Upper lobe of right lung (tissue), 1 donor: ENCODE measurements at regions not wholly inside any gene's neighbourhood (a gene's known extent, or its start where the extent isn't known, plus 50 kb on each side); places are given as distances from the start of the nearest gene placed in this dataset.

Experiments used
- ATAC-seq: fragments of 200-7000 bp; cut with Tn5 transposase; one replicate; pipeline ENCODE4 v1.9.1; 2020; ENCODE audit warnings: mild to moderate bottlenecking, moderate library complexity
- DNase-seq: peaks from one replicate; pipeline ENCODE4 v3.0.0-alpha.2; 2020
- H3K27ac ChIP-seq: fragments of 200-600 bp; one replicate; pipeline ENCODE4 v1.8.0; 2022
- H3K27me3 ChIP-seq: fragments of 200-600 bp; one replicate; pipeline ENCODE4 v1.8.0; 2022; ENCODE audit warnings: mild to moderate bottlenecking
- H3K36me3 ChIP-seq: fragments of 200-600 bp; one replicate; pipeline ENCODE4 v1.8.0; 2022
- H3K4me1 ChIP-seq: fragments of 200-600 bp; one replicate; pipeline ENCODE4 v1.8.0; 2022
- H3K4me3 ChIP-seq: fragments of 200-600 bp; one replicate; pipeline ENCODE4 v1.8.0; 2022; ENCODE audit warnings: mild to moderate bottlenecking
- H3K9me3 ChIP-seq: fragments of 200-600 bp; one replicate; pipeline ENCODE4 v1.8.0; 2022
- intact Hi-C: fragments of 100-400 bp; cut with DNase I; formaldehyde crosslinking; loops from one replicate; pipeline ENCODE4 v1.11.0; 2022
- TF ChIP-seq, protein P1 (sequence below): fragments of 200-600 bp; IDR thresholded peaks from one replicate; pipeline ENCODE4 v1.8.0; 2022; ENCODE audit warnings: antibody characterized with exemption
- donor health status: DM: no; HTN: yes; CAD: no; lungs with severe emphysema.

DNA sequence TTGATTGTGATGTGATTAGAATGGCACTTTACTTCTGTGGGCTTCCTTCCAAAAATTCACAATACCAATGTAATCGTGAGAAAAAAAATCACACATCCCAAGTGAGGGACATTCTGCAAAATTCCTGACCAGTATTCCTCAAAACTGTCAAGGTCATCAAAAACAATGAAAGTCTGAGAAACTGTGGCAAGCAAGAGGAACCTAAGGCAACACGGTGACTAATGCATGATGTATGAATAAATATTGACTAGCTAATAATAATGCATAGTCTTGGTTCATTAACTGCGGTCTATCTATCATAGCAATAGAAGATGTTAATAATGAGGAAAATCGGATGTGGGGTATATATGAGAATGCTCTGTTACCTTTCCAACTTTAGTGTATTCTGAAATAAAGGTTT is 159.0 kb downstream of the RFC3 start:
- intact Hi-C loops: no loop called here
- ATAC-seq: no peak
- no peak for DNase-seq
- TF ChIP-seq, protein P1, sequence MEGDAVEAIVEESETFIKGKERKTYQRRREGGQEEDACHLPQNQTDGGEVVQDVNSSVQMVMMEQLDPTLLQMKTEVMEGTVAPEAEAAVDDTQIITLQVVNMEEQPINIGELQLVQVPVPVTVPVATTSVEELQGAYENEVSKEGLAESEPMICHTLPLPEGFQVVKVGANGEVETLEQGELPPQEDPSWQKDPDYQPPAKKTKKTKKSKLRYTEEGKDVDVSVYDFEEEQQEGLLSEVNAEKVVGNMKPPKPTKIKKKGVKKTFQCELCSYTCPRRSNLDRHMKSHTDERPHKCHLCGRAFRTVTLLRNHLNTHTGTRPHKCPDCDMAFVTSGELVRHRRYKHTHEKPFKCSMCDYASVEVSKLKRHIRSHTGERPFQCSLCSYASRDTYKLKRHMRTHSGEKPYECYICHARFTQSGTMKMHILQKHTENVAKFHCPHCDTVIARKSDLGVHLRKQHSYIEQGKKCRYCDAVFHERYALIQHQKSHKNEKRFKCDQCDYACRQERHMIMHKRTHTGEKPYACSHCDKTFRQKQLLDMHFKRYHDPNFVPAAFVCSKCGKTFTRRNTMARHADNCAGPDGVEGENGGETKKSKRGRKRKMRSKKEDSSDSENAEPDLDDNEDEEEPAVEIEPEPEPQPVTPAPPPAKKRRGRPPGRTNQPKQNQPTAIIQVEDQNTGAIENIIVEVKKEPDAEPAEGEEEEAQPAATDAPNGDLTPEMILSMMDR: no peak
- H3K27ac ChIP-seq: no peak overlapping the region
- no peaks in the 10 kb centered on the region for H3K4me1 ChIP-seq
- H3K27me3 ChIP-seq: no peaks in the 10 kb centered on the region
- no peaks in the 10 kb centered on the region for H3K36me3 ChIP-seq
- H3K4me3 ChIP-seq: no peak overlapping the region
- H3K9me3 ChIP-seq: no peaks in the 10 kb centered on the region

DNA sequence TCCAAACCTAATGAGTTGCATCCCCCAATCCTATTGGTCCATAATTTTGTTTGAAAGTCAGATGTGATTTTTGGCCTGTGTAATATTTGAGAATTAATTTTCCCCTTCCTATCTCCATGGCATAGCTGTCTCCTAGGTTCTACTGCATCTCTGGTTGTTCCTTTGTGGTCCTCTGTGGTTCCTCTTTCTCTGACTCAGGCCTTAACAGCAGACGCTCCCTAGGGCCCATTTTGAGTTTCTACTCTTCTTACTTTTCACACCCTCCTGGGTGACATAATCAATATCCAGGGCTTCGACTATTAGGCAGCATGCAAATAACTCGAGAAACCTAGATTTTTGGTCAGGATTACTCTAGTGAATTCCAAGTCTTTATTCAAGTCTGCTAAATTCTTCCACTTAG is 160.7 kb downstream of the RFC3 start:
- no peak overlapping the region for H3K4me3 ChIP-seq

DNA sequence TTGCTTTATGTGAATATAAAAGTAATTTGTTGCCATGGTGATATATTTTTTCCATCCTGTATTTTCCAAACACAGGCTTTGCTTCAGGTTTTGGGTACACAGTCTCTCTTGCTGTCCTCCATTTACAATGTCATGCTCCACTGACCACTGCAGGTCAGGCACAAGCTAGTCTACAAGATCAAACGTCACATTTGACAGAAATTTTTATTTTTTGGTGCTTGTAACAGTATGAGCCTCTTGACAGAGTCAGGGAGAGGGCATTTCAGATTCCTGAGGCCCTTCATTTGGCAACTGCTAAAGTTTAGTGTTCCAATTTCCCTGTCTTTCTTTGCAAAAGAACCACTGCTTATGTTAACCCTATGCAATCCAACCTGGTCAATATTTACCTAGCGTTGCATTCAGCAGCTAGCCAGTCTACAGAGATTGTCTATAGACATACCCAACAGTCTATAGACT is 175.0 kb downstream of the RFC3 start:
- H3K4me3 ChIP-seq: no peak overlapping the region
- DNase-seq: no peak
- TF ChIP-seq, protein P1: no peak
- no peaks in the 10 kb centered on the region for H3K4me1 ChIP-seq
- no peaks in the 10 kb centered on the region for H3K36me3 ChIP-seq
- no peak overlapping the region for H3K27ac ChIP-seq
- H3K27me3 ChIP-seq: no peaks in the 10 kb centered on the region
- intact Hi-C loops: no loop called here
- ATAC-seq: no peak
- H3K9me3 ChIP-seq: no peaks in the 10 kb centered on the region

More for the DNA sequence above, 160.7 kb downstream of the RFC3 start:
- H3K4me1 ChIP-seq: no peaks in the 10 kb centered on the region
- TF ChIP-seq, protein P1: no peak
- ATAC-seq (no peak), DNase-seq (no peak)
- intact Hi-C loops: no loop called here
- no peak overlapping the region for H3K27ac ChIP-seq
- no peaks in the 10 kb centered on the region for H3K9me3 ChIP-seq
- no peaks in the 10 kb centered on the region for H3K36me3 ChIP-seq
- no peaks in the 10 kb centered on the region for H3K27me3 ChIP-seq

DNA sequence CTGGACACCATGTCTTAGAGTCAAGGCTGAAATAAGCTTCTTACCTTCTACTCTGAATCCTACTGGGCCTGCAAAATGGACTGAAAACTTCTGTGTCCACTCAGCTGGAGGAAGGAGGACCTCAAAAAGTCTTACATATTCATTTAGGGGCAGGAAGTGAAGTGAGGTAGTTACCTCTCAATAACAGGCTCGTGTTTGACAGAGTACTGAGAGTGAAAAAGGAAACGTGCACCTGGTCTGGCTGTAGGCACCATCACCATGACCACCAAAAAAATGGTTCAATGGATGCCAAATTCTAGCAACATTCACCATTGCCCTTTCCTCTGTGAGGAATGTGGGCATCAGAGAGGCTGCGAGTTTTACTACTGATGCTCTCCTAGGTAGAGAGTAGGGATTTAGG is 176.2 kb downstream of the RFC3 start:
- no peaks in the 10 kb centered on the region for H3K36me3 ChIP-seq
- no peaks in the 10 kb centered on the region for H3K4me1 ChIP-seq
- H3K4me3 ChIP-seq: no peak overlapping the region
- TF ChIP-seq, protein P1: no peak
- intact Hi-C loops: no loop called here
- H3K27me3 ChIP-seq: no peaks in the 10 kb centered on the region
- ATAC-seq (no peak), DNase-seq (no peak)
- no peaks in the 10 kb centered on the region for H3K9me3 ChIP-seq
- H3K27ac ChIP-seq: no peak overlapping the region

DNA sequence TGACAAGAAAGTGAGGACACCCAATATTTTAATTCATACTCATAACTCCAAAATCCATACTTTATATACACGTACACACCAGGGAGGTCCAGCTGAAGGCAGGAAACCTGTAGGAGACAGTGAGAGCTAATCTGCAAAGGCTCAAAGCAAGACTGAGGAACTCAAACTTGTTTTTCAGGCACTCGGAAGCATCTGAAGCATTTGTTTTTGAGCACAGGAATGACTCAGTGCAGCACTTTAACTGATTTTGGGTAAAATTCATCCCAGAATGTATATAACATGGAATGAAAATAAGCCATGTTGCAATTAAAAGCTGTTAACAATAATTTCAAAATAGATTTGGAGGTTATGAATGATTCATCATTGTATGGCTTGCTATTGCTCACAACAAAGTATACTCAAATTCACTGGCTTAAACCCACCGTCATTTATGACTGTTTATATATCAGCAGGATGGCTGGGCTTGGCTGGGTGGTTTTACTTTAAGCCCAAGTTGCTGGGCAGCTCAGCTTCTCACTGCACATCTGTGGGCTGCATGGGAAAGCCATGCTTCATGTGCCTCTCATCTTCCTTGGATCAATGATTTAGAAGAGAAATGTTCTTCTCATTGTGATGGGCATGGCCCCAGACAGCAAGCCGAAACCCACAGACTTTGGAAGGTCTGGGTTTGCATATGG is 177.0 kb downstream of the RFC3 start:
- TF ChIP-seq, protein P1: no peak
- no peak for DNase-seq
- no peak overlapping the region for H3K27ac ChIP-seq
- no peaks in the 10 kb centered on the region for H3K27me3 ChIP-seq
- no peak overlapping the region for H3K4me3 ChIP-seq
- no peaks in the 10 kb centered on the region for H3K36me3 ChIP-seq
- no peaks in the 10 kb centered on the region for H3K9me3 ChIP-seq
- no peak for ATAC-seq
- intact Hi-C loops: no loop called here
- H3K4me1 ChIP-seq: no peaks in the 10 kb centered on the region

DNA sequence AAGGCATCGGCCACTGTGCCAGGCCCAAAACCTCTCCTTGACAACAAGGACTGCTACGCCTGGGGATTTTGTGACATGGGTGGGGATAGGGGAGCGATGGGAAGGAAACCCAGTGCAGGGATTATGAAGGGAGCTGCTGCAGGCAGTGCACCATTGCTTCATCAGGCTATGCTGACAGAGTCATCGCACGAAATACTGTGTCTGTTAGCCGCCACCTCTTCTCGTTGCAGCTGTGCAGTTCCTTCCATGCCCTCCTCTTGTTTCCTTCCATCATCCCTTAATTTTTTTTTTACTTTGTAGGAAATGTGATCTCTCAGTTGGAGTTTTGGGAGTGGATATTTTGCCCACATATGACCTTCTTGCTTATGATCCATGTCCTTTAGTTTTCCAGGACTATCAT is 178.7 kb downstream of the RFC3 start:
- ATAC-seq (no peak), DNase-seq (no peak)
- Histone ChIP-seq H3K4me3 (no peak overlapping the region), H3K27ac (no peak overlapping the region), H3K36me3 (no peaks in the 10 kb centered on the region), H3K4me1 (no peaks in the 10 kb centered on the region), H3K9me3 (no peaks in the 10 kb centered on the region), H3K27me3 (no peaks in the 10 kb centered on the region)
- TF ChIP-seq, protein P1: no peak
- intact Hi-C loops: no loop called here
